ENCODE measurements at regions not wholly inside any gene's neighbourhood (a gene's known extent, or its start where the extent isn't known, plus 50 kb on each side); places are given as distances from the start of the nearest gene placed in this dataset.

DNA sequence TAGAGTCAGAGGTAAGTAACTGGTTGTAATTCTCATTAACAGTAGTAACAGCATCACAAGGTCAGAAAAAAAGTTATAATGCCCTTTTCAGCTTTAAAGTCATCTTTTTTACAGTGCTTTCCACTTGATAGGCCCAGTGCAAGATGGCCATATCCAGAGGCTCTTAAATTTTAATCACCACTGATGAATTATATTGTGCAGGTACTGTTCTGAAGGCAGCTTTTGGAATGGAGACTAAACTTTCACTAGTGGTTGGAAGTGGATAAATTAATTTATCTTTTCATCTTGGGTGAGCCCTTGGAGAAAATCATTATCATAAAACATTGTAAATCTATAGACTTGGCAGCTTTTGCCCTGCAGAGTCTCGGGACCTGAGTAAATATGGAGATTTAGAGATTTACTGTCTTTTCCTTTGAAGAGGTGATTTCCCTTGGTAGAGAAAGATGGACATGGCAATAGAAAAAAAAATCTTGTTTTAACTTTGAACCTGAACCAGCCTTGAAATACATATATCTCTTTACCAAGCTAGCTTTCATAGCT, 969.1 kb upstream of the NOVA1 start:
- no peak overlapping the region for H2BK120ac ChIP-seq (ENCODE audit: low read depth, low read length)
- no peak overlapping the region for H3K9ac ChIP-seq (ENCODE audit: low read depth, low read length, poor library complexity)
- H3K36me3 ChIP-seq (replicated peaks in 1 of 2; ENCODE audit: control insufficient read depth in 2 of 2, insufficient read depth in 2 of 2, low read length in 2 of 2): no peaks in the 10 kb centered on the region
- H2BK15ac ChIP-seq (ENCODE audit: low read length): no peak overlapping the region
- H3K27ac ChIP-seq (replicated peaks; ENCODE audit: low read length): no peak overlapping the region
- H4K8ac ChIP-seq (ENCODE audit: low read depth, low read length): no peak overlapping the region
- no peak overlapping the region for H3K4ac ChIP-seq (ENCODE audit: low read length)
- no peak overlapping the region for H3K23ac ChIP-seq (ENCODE audit: low read depth, low read length, poor library complexity)
- H3K4me1 ChIP-seq (ENCODE audit: control insufficient read depth in 2 of 2, insufficient read depth in 1 of 2, low read depth in 1 of 2, low read length in 2 of 2): no peaks in the 10 kb centered on the region
- no peaks in the 10 kb centered on the region for H3K9me3 ChIP-seq (replicated peaks in 1 of 2; ENCODE audit: control insufficient read depth in 2 of 2, insufficient read depth in 1 of 2, low read depth in 1 of 2, low read length in 2 of 2)
- no peak for DNase-seq (ENCODE audit: low spot score)
- no peak overlapping the region for H3K14ac ChIP-seq (ENCODE audit: low read length)
- no peak overlapping the region for H3K18ac ChIP-seq (ENCODE audit: low read length)
- no peak overlapping the region for H3K4me2 ChIP-seq (ENCODE audit: insufficient read depth, low read length, poor library complexity, severe bottlenecking)
- WGBS, 2 donors (ENCODE audit: extremely low coverage in 2 of 2, insufficient read length in 2 of 2, insufficient replicate concordance in 1 of 2): no CpG with 5 or more reads among the region's 1 CpG
- no peak overlapping the region for H2AK5ac ChIP-seq (ENCODE audit: low read depth, low read length)
- no peak overlapping the region for H2BK5ac ChIP-seq (ENCODE audit: low read length)
- no peak overlapping the region for H3K4me3 ChIP-seq (ENCODE audit: low read length in 2 of 2)
- H2AFZ ChIP-seq (ENCODE audit: low read length): no peak overlapping the region
- H3K79me1 ChIP-seq (ENCODE audit: low read depth, low read length): no peaks in the 10 kb centered on the region
- H2BK12ac ChIP-seq (ENCODE audit: low read length): no peak overlapping the region
- no peak overlapping the region for H4K91ac ChIP-seq (ENCODE audit: low read depth, low read length, poor library complexity)
- no peaks in the 10 kb centered on the region for H3K27me3 ChIP-seq (ENCODE audit: control insufficient read depth in 3 of 3, insufficient read depth in 3 of 3, low read depth in 1 of 3, low read length in 3 of 3)

DNA sequence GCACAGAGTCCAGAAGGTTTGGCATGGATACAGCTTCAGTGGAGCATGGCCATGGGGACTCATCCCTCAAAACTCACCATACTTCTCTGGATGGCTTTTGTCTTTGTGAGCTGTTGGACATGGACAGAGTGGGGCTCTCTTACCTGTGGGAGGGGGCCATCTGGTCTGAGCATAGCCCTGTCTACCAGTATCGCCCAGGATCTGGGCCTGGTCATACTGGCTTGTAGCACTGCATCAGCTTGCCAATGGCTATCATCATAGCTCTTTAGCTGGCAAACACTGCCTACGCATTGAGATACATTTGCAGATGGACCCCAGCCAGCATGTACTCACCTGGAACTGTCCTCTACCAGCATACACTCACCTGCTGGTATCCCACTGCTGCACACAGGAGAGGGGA, 975.2 kb upstream of the NOVA1 start:
- Histone ChIP-seq H3K18ac (ENCODE audit: low read length) (peak overlapping the region; percentile 72), H2BK5ac (ENCODE audit: low read length) (no peak overlapping the region)
- no CpG with 5 or more reads among the region's 2 CpGs for WGBS, 2 donors (ENCODE audit: extremely low coverage in 2 of 2, insufficient read length in 2 of 2, insufficient replicate concordance in 1 of 2)

DNA sequence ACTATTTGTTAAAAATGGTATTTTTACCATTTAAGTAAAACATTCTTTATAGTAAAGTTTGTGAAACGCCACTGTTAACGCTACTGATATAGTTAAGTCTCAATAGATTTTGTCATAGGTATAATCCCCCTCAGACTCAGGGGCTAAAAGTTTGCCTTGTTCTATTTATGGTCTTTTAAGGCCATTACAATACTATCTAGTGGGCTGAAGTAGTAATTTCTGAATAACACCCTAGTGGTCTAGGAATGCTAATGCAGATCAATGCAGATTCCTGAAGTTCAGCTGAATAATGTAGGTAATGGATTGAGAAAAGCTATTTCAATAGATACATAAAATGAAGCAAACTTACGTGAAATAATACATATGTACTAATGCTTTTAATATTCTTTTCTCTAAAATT, 989.3 kb upstream of the NOVA1 start:
- Histone ChIP-seq H3K27ac (replicated peaks; ENCODE audit: low read length) (no peak overlapping the region), H3K4me1 (ENCODE audit: control insufficient read depth in 2 of 2, insufficient read depth in 1 of 2, low read depth in 1 of 2, low read length in 2 of 2) (no peaks in the 10 kb centered on the region), H4K91ac (ENCODE audit: low read depth, low read length, poor library complexity) (no peak overlapping the region), H2BK5ac (ENCODE audit: low read length) (no peak overlapping the region), H3K9me3 (replicated peaks in 1 of 2; ENCODE audit: control insufficient read depth in 2 of 2, insufficient read depth in 1 of 2, low read depth in 1 of 2, low read length in 2 of 2) (no peaks in the 10 kb centered on the region), H3K36me3 (replicated peaks in 1 of 2; ENCODE audit: control insufficient read depth in 2 of 2, insufficient read depth in 2 of 2, low read length in 2 of 2) (no peaks in the 10 kb centered on the region), H2BK12ac (ENCODE audit: low read length) (no peak overlapping the region), H3K4me2 (ENCODE audit: insufficient read depth, low read length, poor library complexity, severe bottlenecking) (no peak overlapping the region), H2AFZ (ENCODE audit: low read length) (no peak overlapping the region), H2AK5ac (ENCODE audit: low read depth, low read length) (no peak overlapping the region), H3K4ac (ENCODE audit: low read length) (no peak overlapping the region), H3K18ac (ENCODE audit: low read length) (no peak overlapping the region), H3K4me3 (ENCODE audit: low read length in 2 of 2) (no peak overlapping the region), H3K23ac (ENCODE audit: low read depth, low read length, poor library complexity) (no peak overlapping the region), H3K27me3 (ENCODE audit: control insufficient read depth in 3 of 3, insufficient read depth in 3 of 3, low read depth in 1 of 3, low read length in 3 of 3) (no peaks in the 10 kb centered on the region), H4K8ac (ENCODE audit: low read depth, low read length) (no peak overlapping the region), H3K79me1 (ENCODE audit: low read depth, low read length) (no peaks in the 10 kb centered on the region), H3K9ac (ENCODE audit: low read depth, low read length, poor library complexity) (no peak overlapping the region), H2BK120ac (ENCODE audit: low read depth, low read length) (no peak overlapping the region), H3K14ac (ENCODE audit: low read length) (no peak overlapping the region), H2BK15ac (ENCODE audit: low read length) (no peak overlapping the region)
- DNase-seq (ENCODE audit: low spot score): no peak
- WGBS, 2 donors (ENCODE audit: extremely low coverage in 2 of 2, insufficient read length in 2 of 2, insufficient replicate concordance in 1 of 2): no CpG with 5 or more reads among the region's 3 CpGs

More for the DNA sequence above, 975.2 kb upstream of the NOVA1 start:
- Histone ChIP-seq H3K27me3 (ENCODE audit: control insufficient read depth in 3 of 3, insufficient read depth in 3 of 3, low read depth in 1 of 3, low read length in 3 of 3) (no peaks in the 10 kb centered on the region), H2BK12ac (ENCODE audit: low read length) (no peak overlapping the region), H3K4me1 (ENCODE audit: control insufficient read depth in 2 of 2, insufficient read depth in 1 of 2, low read depth in 1 of 2, low read length in 2 of 2) (no peaks in the 10 kb centered on the region), H2AK5ac (ENCODE audit: low read depth, low read length) (no peak overlapping the region), H4K8ac (ENCODE audit: low read depth, low read length) (peak overlapping the region; percentile 84), H3K79me1 (ENCODE audit: low read depth, low read length) (peaks cover 2% of the 10 kb centered on the region), H2AFZ (ENCODE audit: low read length) (no peak overlapping the region), H3K4me2 (ENCODE audit: insufficient read depth, low read length, poor library complexity, severe bottlenecking) (no peak overlapping the region), H3K4me3 (ENCODE audit: low read length in 2 of 2) (no peak overlapping the region), H3K27ac (replicated peaks; ENCODE audit: low read length) (no peak overlapping the region), H3K36me3 (replicated peaks in 1 of 2; ENCODE audit: control insufficient read depth in 2 of 2, insufficient read depth in 2 of 2, low read length in 2 of 2) (no peaks in the 10 kb centered on the region), H2BK120ac (ENCODE audit: low read depth, low read length) (no peak overlapping the region), H4K91ac (ENCODE audit: low read depth, low read length, poor library complexity) (no peak overlapping the region), H3K9me3 (replicated peaks in 1 of 2; ENCODE audit: control insufficient read depth in 2 of 2, insufficient read depth in 1 of 2, low read depth in 1 of 2, low read length in 2 of 2) (peaks cover 0 to 4% of the 10 kb centered on the region in 2 donors), H2BK15ac (ENCODE audit: low read length) (no peak overlapping the region), H3K4ac (ENCODE audit: low read length) (peak overlapping the region; percentile 93), H3K9ac (ENCODE audit: low read depth, low read length, poor library complexity) (no peak overlapping the region), H3K23ac (ENCODE audit: low read depth, low read length, poor library complexity) (no peak overlapping the region), H3K14ac (ENCODE audit: low read length) (peak overlapping the region; percentile 58)
- DNase-seq (ENCODE audit: low spot score): no peak

- H4K8ac ChIP-seq (ENCODE audit: low read depth, low read length): no peak overlapping the region
- WGBS, 2 donors (ENCODE audit: extremely low coverage in 2 of 2, insufficient read length in 2 of 2, insufficient replicate concordance in 1 of 2): no CpG with 5 or more reads among the region's 3 CpGs
- no peak overlapping the region for H4K91ac ChIP-seq (ENCODE audit: low read depth, low read length, poor library complexity)
- no peak overlapping the region for H3K9ac ChIP-seq (ENCODE audit: low read depth, low read length, poor library complexity)
- H2BK12ac ChIP-seq (ENCODE audit: low read length): no peak overlapping the region
- no peak overlapping the region for H2BK5ac ChIP-seq (ENCODE audit: low read length)
- no peak for DNase-seq (ENCODE audit: low spot score)
- no peak overlapping the region for H2BK15ac ChIP-seq (ENCODE audit: low read length)
- no peak overlapping the region for H2BK120ac ChIP-seq (ENCODE audit: low read depth, low read length)
- H3K14ac ChIP-seq (ENCODE audit: low read length): no peak overlapping the region
- H3K4ac ChIP-seq (ENCODE audit: low read length): no peak overlapping the region
- H2AFZ ChIP-seq (ENCODE audit: low read length): peak overlapping the region; percentile 76
- H3K23ac ChIP-seq (ENCODE audit: low read depth, low read length, poor library complexity): no peak overlapping the region
- H3K9me3 ChIP-seq (replicated peaks in 1 of 2; ENCODE audit: control insufficient read depth in 2 of 2, insufficient read depth in 1 of 2, low read depth in 1 of 2, low read length in 2 of 2): no peaks in the 10 kb centered on the region
- no peak overlapping the region for H2AK5ac ChIP-seq (ENCODE audit: low read depth, low read length)
- no peak overlapping the region for H3K27ac ChIP-seq (replicated peaks; ENCODE audit: low read length)
- no peak overlapping the region for H3K18ac ChIP-seq (ENCODE audit: low read length)
- H3K4me2 ChIP-seq (ENCODE audit: insufficient read depth, low read length, poor library complexity, severe bottlenecking): no peak overlapping the region
- H3K27me3 ChIP-seq (ENCODE audit: control insufficient read depth in 3 of 3, insufficient read depth in 3 of 3, low read depth in 1 of 3, low read length in 3 of 3): no peaks in the 10 kb centered on the region
- no peaks in the 10 kb centered on the region for H3K4me1 ChIP-seq (ENCODE audit: control insufficient read depth in 2 of 2, insufficient read depth in 1 of 2, low read depth in 1 of 2, low read length in 2 of 2)
- H3K4me3 ChIP-seq (ENCODE audit: low read length in 2 of 2): no peak overlapping the region
- no peaks in the 10 kb centered on the region for H3K79me1 ChIP-seq (ENCODE audit: low read depth, low read length)
- H3K36me3 ChIP-seq (replicated peaks in 1 of 2; ENCODE audit: control insufficient read depth in 2 of 2, insufficient read depth in 2 of 2, low read length in 2 of 2): no peaks in the 10 kb centered on the region
These were observed 1007.4 kb upstream of the NOVA1 start for GRCh38 chr14:27605282-27605681.

Data from neuronal stem cell (in vitro differentiated cells).